ENCODE measurements at regions not wholly inside any gene's neighbourhood (a gene's known extent, or its start where the extent isn't known, plus 50 kb on each side); places are given as distances from the start of the nearest gene placed in this dataset.

DNA sequence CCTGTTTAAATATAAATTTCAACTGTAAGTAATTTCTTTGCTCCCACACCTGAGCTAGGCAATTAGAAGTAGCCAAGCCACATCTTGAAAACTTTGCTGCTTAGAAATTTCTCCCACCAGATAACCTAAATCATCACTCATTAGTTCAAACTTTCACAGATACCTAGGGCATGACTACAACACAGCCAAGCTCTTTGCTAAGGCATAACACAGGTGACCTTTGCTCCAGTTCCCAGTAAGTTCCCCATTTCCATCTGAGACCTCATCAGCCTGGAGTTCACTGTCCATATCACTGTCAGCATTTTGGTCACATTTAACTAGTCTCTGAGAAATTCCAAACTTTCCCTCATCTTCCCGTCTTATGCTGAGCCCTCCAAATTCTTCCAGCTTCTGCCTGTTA is 79.8 kb upstream of the OPRM1 start:
- Histone ChIP-seq H3K4me3 (ENCODE audit: low read length) (no peak overlapping the region), H2AFZ (ENCODE audit: low read depth, low read length) (no peak overlapping the region), H3K9me3 (ENCODE audit: low read length) (no peaks in the 10 kb centered on the region), H3K4me2 (ENCODE audit: low read length) (no peak overlapping the region), H4K20me1 (ENCODE audit: insufficient read depth) (no peaks in the 10 kb centered on the region), H3K9ac (ENCODE audit: low read length) (no peak overlapping the region), H3F3A (ENCODE audit: insufficient read depth, low read length, poor library complexity, severe bottlenecking) (no peaks in the 10 kb centered on the region), H3K27me3 (ENCODE audit: insufficient read depth, low read depth, low read length) (no peaks in the 10 kb centered on the region), H3K27ac (ENCODE audit: low read length) (no peak overlapping the region), H3K36me3 (ENCODE audit: insufficient read depth, low read length) (no peaks in the 10 kb centered on the region), H3K79me2 (replicated peaks; ENCODE audit: insufficient read depth, low read length) (no peaks in the 10 kb centered on the region), H3K9me2 (ENCODE audit: insufficient read depth, low read length) (no peaks in the 10 kb centered on the region)
- TF ChIP-seq EP300 (conservative IDR thresholded peaks at IDR 0.05; ENCODE audit: poor library complexity, severe bottlenecking) (no peak), TAF1 (IDR thresholded peaks at IDR 0.05; ENCODE audit: low read depth) (no peak), SMC3 (conservative IDR thresholded peaks at IDR 0.05; ENCODE audit: poor library complexity) (no peak), RAD21 (conservative IDR thresholded peaks at IDR 0.05) (no peak)
- TF ChIP-seq, protein P1, sequence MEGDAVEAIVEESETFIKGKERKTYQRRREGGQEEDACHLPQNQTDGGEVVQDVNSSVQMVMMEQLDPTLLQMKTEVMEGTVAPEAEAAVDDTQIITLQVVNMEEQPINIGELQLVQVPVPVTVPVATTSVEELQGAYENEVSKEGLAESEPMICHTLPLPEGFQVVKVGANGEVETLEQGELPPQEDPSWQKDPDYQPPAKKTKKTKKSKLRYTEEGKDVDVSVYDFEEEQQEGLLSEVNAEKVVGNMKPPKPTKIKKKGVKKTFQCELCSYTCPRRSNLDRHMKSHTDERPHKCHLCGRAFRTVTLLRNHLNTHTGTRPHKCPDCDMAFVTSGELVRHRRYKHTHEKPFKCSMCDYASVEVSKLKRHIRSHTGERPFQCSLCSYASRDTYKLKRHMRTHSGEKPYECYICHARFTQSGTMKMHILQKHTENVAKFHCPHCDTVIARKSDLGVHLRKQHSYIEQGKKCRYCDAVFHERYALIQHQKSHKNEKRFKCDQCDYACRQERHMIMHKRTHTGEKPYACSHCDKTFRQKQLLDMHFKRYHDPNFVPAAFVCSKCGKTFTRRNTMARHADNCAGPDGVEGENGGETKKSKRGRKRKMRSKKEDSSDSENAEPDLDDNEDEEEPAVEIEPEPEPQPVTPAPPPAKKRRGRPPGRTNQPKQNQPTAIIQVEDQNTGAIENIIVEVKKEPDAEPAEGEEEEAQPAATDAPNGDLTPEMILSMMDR (IDR thresholded peaks at IDR 0.05; ENCODE audit: poor library complexity, severe bottlenecking) = no peak
- TF ChIP-seq, protein P2, sequence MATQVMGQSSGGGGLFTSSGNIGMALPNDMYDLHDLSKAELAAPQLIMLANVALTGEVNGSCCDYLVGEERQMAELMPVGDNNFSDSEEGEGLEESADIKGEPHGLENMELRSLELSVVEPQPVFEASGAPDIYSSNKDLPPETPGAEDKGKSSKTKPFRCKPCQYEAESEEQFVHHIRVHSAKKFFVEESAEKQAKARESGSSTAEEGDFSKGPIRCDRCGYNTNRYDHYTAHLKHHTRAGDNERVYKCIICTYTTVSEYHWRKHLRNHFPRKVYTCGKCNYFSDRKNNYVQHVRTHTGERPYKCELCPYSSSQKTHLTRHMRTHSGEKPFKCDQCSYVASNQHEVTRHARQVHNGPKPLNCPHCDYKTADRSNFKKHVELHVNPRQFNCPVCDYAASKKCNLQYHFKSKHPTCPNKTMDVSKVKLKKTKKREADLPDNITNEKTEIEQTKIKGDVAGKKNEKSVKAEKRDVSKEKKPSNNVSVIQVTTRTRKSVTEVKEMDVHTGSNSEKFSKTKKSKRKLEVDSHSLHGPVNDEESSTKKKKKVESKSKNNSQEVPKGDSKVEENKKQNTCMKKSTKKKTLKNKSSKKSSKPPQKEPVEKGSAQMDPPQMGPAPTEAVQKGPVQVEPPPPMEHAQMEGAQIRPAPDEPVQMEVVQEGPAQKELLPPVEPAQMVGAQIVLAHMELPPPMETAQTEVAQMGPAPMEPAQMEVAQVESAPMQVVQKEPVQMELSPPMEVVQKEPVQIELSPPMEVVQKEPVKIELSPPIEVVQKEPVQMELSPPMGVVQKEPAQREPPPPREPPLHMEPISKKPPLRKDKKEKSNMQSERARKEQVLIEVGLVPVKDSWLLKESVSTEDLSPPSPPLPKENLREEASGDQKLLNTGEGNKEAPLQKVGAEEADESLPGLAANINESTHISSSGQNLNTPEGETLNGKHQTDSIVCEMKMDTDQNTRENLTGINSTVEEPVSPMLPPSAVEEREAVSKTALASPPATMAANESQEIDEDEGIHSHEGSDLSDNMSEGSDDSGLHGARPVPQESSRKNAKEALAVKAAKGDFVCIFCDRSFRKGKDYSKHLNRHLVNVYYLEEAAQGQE (IDR thresholded peaks at IDR 0.05; ENCODE audit: borderline replicate concordance) = no peak

DNA sequence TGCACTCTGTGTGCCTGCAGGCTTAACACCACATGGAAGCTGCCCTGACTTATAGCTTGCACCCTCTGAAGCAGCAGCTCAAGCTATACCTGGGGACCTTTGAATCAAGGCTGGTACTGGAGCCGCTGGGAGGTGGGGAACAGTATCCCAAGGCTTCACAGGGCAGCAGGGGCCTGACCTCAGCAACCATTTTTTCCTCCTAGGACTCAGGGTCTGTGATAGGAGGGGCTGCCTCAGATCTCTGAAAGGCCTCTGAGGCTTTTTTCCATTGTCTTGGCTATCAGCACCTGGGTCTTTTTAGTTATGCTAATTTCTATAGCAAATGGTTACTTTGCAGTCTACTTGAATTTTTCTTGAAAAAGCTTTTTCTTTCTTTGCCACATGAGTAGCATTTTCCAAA is 80.2 kb upstream of the OPRM1 start:
- no peaks in the 10 kb centered on the region for H3K9me3 ChIP-seq (ENCODE audit: low read length)
- no peaks in the 10 kb centered on the region for H3F3A ChIP-seq (ENCODE audit: insufficient read depth, low read length, poor library complexity, severe bottlenecking)
- H3K9ac ChIP-seq (ENCODE audit: low read length) = no peak overlapping the region
- H2AFZ ChIP-seq (ENCODE audit: low read depth, low read length) = no peak overlapping the region
- H3K4me2 ChIP-seq (ENCODE audit: low read length) = no peak overlapping the region
- no peaks in the 10 kb centered on the region for H4K20me1 ChIP-seq (ENCODE audit: insufficient read depth)
- no peaks in the 10 kb centered on the region for H3K27me3 ChIP-seq (ENCODE audit: insufficient read depth, low read depth, low read length)
- H3K79me2 ChIP-seq (replicated peaks; ENCODE audit: insufficient read depth, low read length) = no peaks in the 10 kb centered on the region
- H3K36me3 ChIP-seq (ENCODE audit: insufficient read depth, low read length) = no peaks in the 10 kb centered on the region
- no peak overlapping the region for H3K4me3 ChIP-seq (ENCODE audit: low read length)
- TF ChIP-seq, protein P1 (IDR thresholded peaks at IDR 0.05; ENCODE audit: poor library complexity, severe bottlenecking) = no peak
- TF ChIP-seq TAF1 (IDR thresholded peaks at IDR 0.05; ENCODE audit: low read depth) (no peak), EP300 (conservative IDR thresholded peaks at IDR 0.05; ENCODE audit: poor library complexity, severe bottlenecking) (no peak), SMC3 (conservative IDR thresholded peaks at IDR 0.05; ENCODE audit: poor library complexity) (no peak), POLR2AphosphoS5 (IDR thresholded peaks at IDR 0.05) (no peak), EZH2 (IDR thresholded peaks at IDR 0.05; ENCODE audit: borderline replicate concordance, insufficient read depth, low read length, poor library complexity, severe bottlenecking) (no peak), MXI1 (conservative IDR thresholded peaks at IDR 0.05; ENCODE audit: poor library complexity, severe bottlenecking) (no peak), RAD21 (conservative IDR thresholded peaks at IDR 0.05) (no peak)
- TF ChIP-seq, protein P2 (IDR thresholded peaks at IDR 0.05; ENCODE audit: borderline replicate concordance) = no peak
- no peaks in the 10 kb centered on the region for H3K9me2 ChIP-seq (ENCODE audit: insufficient read depth, low read length)
- no peak overlapping the region for H3K27ac ChIP-seq (ENCODE audit: low read length)

Data from neural cell (in vitro differentiated cells).